GM21381 (cell line): ENCODE measurements at regions not wholly inside any gene's neighbourhood (a gene's known extent, or its start where the extent isn't known, plus 50 kb on each side); places are given as distances from the start of the nearest gene placed in this dataset.
"Not testable (repeated sequence)": the region's sequence is repeated elsewhere in the genome, so short reads cannot be mapped to it uniquely, and the experiment has no call there.

Experiments used
- ATAC-seq: cut with Tn5 transposase; IDR thresholded peaks from one replicate; pipeline ENCODE4 v1.9.1; 2021; ENCODE audit warnings: mild to moderate bottlenecking, moderate library complexity; ENCODE audit not compliant: unreplicated experiment

- ATAC-seq = no peak
Observed at GRCh38 chr2:36302911-36303310, 52.7 kb upstream of the CRIM1 start.

GRCh38 chr2:36301843-36302242, 53.7 kb upstream of the CRIM1 start:
- ATAC-seq = no peak

GRCh38 chr2:36300697-36301096, 54.9 kb upstream of the CRIM1 start:
- ATAC-seq = no peak

GRCh38 chr2:36296798-36297197, 58.8 kb upstream of the CRIM1 start:
- ATAC-seq = no peak

GRCh38 chr2:36294316-36294721, 61.3 kb upstream of the CRIM1 start:
- ATAC-seq = no peak

GRCh38 chr2:36290306-36290856, 65.2 kb upstream of the CRIM1 start:
- no peak for ATAC-seq

- no peak for ATAC-seq
Observed at GRCh38 chr2:36289731-36290130, 65.8 kb upstream of the CRIM1 start.

GRCh38 chr2:36287363-36288275, 68.0 kb upstream of the CRIM1 start:
- ATAC-seq = no peak

- ATAC-seq = not testable (repeated sequence)
Observed at GRCh38 chr2:36279506-36279905, 76.1 kb upstream of the CRIM1 start.

GRCh38 chr2:36277881-36278523, 77.6 kb upstream of the CRIM1 start:
- ATAC-seq = no peak

GRCh38 chr2:36277146-36277808, 78.3 kb upstream of the CRIM1 start:
- no peak for ATAC-seq

- no peak for ATAC-seq
Observed at GRCh38 chr2:36271266-36271665, 84.3 kb upstream of the CRIM1 start.

GRCh38 chr2:36270758-36271157, 84.8 kb upstream of the CRIM1 start:
- no peak for ATAC-seq

- ATAC-seq = no peak
Observed at GRCh38 chr2:36267194-36267593, 88.4 kb upstream of the CRIM1 start.

- ATAC-seq = no peak
Observed at GRCh38 chr2:36266536-36267121, 88.9 kb upstream of the CRIM1 start.

GRCh38 chr2:36262581-36262980, 93.0 kb upstream of the CRIM1 start:
- no peak for ATAC-seq

GRCh38 chr2:36255863-36256262, 99.7 kb upstream of the CRIM1 start:
- ATAC-seq = no peak

- no peak for ATAC-seq
Observed at GRCh38 chr2:36253086-36253485, 102.5 kb upstream of the CRIM1 start.

GRCh38 chr2:36246320-36246990, 109.1 kb upstream of the CRIM1 start:
- ATAC-seq = peak; percentile 81

- ATAC-seq = no peak
Observed at GRCh38 chr2:36245651-36246050, 109.9 kb upstream of the CRIM1 start.
